SU-DHL-6 (cell line): ENCODE measurements at regions not wholly inside any gene's neighbourhood (a gene's known extent, or its start where the extent isn't known, plus 50 kb on each side); places are given as distances from the start of the nearest gene placed in this dataset.

Source experiments
- H2AFZ ChIP-seq: fragments of 200-600 bp; sonication (generic); 2 replicates; pipeline ENCODE4 v1.6.1; 2014; ENCODE audit warnings: low read depth, mild to moderate bottlenecking, moderate library complexity, mixed read lengths, antibody characterized with exemption, low read length; ENCODE audit not compliant: severe bottlenecking
- H3F3A ChIP-seq: fragments of 200-600 bp; shearing (Covaris generic); 2 replicates; pipeline ENCODE4 v1.6.0; 2016; ENCODE audit warnings: antibody characterized with exemption, mild to moderate bottlenecking; ENCODE audit not compliant: insufficient read depth
- H3K27ac ChIP-seq: fragments of 200-600 bp; sonication (generic); 2 replicates; pipeline ENCODE4 v1.5.1; 2016; ENCODE audit warnings: low read depth, mild to moderate bottlenecking, low read length, moderate library complexity, mixed read lengths
- H3K27me3 ChIP-seq: fragments of 200-600 bp; sonication (generic), shearing (Covaris generic); 2 replicates; pipeline ENCODE4 v1.6.0; 2014; ENCODE audit warnings: mild to moderate bottlenecking, low read length
- H3K36me3 ChIP-seq: fragments of 200-600 bp; sonication (generic); 2 replicates; pipeline ENCODE4 v1.6.1; 2014; ENCODE audit warnings: mild to moderate bottlenecking, low read length, mixed read lengths
- H3K4me2 ChIP-seq: fragments of 300-600, 200-600 bp; shearing (Covaris generic), sonication (generic); 2 replicates; pipeline ENCODE4 v1.6.0; 2014; ENCODE audit warnings: low read length, low read depth, mild to moderate bottlenecking; ENCODE audit not compliant: poor library complexity, severe bottlenecking
- H3K4me3 ChIP-seq: fragments of 200-600 bp; sonication (generic); 2 replicates; pipeline ENCODE4 v1.5.1; 2014; ENCODE audit warnings: antibody characterized with exemption, low read length, mild to moderate bottlenecking, mixed read lengths; ENCODE audit not compliant: insufficient read depth, poor library complexity, severe bottlenecking
- H3K79me2 ChIP-seq: fragments of 200-600 bp; sonication (generic); 2 replicates; pipeline ENCODE4 v1.6.1; 2014; ENCODE audit warnings: mild to moderate bottlenecking, low read length, moderate library complexity; ENCODE audit not compliant: insufficient read depth
- H3K9ac ChIP-seq: fragments of 200-600 bp; sonication (generic); 2 replicates; pipeline ENCODE4 v1.7.0; 2014; ENCODE audit warnings: mild to moderate bottlenecking, low read length
- H3K9me2 ChIP-seq: fragments of 200-600 bp; sonication (generic); replicated peaks from 2 replicates; pipeline ENCODE4 v1.6.1; 2014; ENCODE audit warnings: low read length; ENCODE audit not compliant: insufficient read depth
- H3K9me3 ChIP-seq: fragments of 200-600 bp; sonication (generic); 2 replicates; pipeline ENCODE4 v1.6.1; 2014; ENCODE audit warnings: low read length, mixed read lengths; ENCODE audit not compliant: insufficient read depth
- H4K20me1 ChIP-seq: fragments of 200-600 bp; sonication (generic); 2 replicates; pipeline ENCODE4 v1.6.1; 2014; ENCODE audit warnings: low read depth, mild to moderate bottlenecking, antibody characterized with exemption, low read length, moderate library complexity, mixed read lengths
- EZH2phosphoT487 ChIP-seq: fragments of 200-600 bp; sonication (generic), shearing (Covaris generic); conservative IDR thresholded peaks from 2 replicates; pipeline ENCODE4 v1.6.1; 2018; ENCODE audit warnings: mild to moderate bottlenecking, antibody characterized with exemption, low read length, moderate library complexity, mixed read lengths
- TF ChIP-seq, protein P1 (sequence below): fragments of 200-600 bp; sonication (generic); IDR thresholded peaks from one replicate; pipeline ENCODE4 v1.5.1; 2017; ENCODE audit warnings: antibody characterized with exemption, mild to moderate bottlenecking, low read length, moderate library complexity; ENCODE audit not compliant: insufficient read depth, poor library complexity, severe bottlenecking

DNA sequence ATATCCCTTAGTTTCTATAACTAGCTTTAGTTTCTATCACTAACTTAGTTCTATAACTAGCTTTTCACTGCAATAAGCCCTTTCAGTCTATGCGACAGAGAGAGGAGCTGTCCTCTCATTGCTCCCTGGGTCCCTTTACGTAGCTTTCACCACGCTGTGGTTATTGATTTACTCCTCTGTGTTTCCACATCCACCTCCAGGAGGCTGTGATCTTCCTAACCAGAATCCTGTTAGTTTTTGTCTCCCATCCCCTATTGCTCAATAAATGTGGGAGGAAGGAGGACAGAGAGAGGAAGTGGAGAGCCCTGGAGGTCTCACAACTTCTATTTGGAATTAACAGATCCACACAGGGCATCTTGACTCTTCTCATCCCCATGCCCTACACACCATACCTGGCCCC lies 1036.1 kb downstream of the MCTP2 start:
- Histone ChIP-seq H3K36me3 (no peaks in the 10 kb centered on the region), H2AFZ (no peak overlapping the region)
- TF ChIP-seq, protein P1, sequence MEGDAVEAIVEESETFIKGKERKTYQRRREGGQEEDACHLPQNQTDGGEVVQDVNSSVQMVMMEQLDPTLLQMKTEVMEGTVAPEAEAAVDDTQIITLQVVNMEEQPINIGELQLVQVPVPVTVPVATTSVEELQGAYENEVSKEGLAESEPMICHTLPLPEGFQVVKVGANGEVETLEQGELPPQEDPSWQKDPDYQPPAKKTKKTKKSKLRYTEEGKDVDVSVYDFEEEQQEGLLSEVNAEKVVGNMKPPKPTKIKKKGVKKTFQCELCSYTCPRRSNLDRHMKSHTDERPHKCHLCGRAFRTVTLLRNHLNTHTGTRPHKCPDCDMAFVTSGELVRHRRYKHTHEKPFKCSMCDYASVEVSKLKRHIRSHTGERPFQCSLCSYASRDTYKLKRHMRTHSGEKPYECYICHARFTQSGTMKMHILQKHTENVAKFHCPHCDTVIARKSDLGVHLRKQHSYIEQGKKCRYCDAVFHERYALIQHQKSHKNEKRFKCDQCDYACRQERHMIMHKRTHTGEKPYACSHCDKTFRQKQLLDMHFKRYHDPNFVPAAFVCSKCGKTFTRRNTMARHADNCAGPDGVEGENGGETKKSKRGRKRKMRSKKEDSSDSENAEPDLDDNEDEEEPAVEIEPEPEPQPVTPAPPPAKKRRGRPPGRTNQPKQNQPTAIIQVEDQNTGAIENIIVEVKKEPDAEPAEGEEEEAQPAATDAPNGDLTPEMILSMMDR, result no peak
- TF ChIP-seq EZH2phosphoT487, result no peak

DNA sequence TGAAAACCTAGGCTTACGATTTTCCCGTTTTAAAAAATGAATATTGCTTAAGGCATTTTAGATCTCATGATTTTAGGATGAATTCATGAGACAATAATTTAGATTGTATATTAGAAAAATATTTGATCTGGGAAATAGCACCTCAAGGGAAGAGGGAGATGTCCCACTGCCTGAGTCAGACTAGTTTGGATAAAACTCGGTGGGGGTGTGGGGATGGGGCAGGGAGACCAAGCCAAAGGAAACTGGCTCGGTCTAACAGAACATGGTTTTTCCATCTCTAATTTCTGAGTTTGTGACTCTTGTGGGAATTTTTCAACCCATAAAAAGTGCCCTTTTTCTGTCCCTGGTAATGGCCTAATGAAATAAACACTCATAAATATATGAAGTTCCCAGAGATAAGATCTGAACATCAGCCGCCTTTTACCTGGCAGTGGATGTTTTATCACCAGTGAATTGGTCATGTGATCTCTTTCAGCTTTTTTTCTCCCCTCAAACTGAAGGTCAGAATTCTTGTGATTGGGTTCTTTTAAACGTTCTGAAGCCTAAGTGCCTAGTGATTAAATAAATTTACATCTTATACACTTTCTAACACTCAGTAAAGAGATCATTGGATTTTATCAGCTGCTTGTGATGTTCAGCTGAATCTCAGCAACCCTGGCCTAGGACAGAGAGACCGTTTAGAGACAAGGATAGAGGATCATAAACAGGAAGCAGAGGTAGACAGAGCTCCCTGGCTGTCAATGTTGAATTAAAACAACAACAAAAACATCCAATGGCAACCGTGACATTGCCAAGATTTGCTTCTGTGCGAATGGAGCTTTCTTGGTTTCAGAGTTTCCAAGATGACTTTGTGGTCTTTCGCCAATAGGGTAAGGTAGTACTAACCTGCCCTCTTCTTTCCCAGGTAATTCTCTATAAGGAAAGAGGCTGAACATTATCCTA lies 1038.2 kb downstream of the MCTP2 start:
- no peaks in the 10 kb centered on the region for H4K20me1 ChIP-seq
- H3K36me3 ChIP-seq, result no peaks in the 10 kb centered on the region
- no peaks in the 10 kb centered on the region for H3K9me3 ChIP-seq
- H3K9ac ChIP-seq, result no peak overlapping the region
- H3F3A ChIP-seq, result no peaks in the 10 kb centered on the region
- H3K79me2 ChIP-seq, result no peaks in the 10 kb centered on the region
- no peak overlapping the region for H2AFZ ChIP-seq
- H3K27me3 ChIP-seq, result no peaks in the 10 kb centered on the region
- no peak overlapping the region for H3K27ac ChIP-seq
- H3K4me2 ChIP-seq, result no peak overlapping the region
- H3K9me2 ChIP-seq, result no peaks in the 10 kb centered on the region
- H3K4me3 ChIP-seq, result no peak overlapping the region
- TF ChIP-seq, protein P1, result no peak
- TF ChIP-seq EZH2phosphoT487, result no peak

More for the DNA sequence above, 1036.1 kb downstream of the MCTP2 start:
- H3K4me2 ChIP-seq, result no peak overlapping the region
- H3F3A ChIP-seq, result no peaks in the 10 kb centered on the region
- no peak overlapping the region for H3K9ac ChIP-seq
- H3K79me2 ChIP-seq, result no peaks in the 10 kb centered on the region
- H3K9me2 ChIP-seq, result no peaks in the 10 kb centered on the region
- H4K20me1 ChIP-seq, result no peaks in the 10 kb centered on the region
- no peaks in the 10 kb centered on the region for H3K9me3 ChIP-seq
- H3K4me3 ChIP-seq, result no peak overlapping the region
- no peak overlapping the region for H3K27ac ChIP-seq
- H3K27me3 ChIP-seq, result no peaks in the 10 kb centered on the region

DNA sequence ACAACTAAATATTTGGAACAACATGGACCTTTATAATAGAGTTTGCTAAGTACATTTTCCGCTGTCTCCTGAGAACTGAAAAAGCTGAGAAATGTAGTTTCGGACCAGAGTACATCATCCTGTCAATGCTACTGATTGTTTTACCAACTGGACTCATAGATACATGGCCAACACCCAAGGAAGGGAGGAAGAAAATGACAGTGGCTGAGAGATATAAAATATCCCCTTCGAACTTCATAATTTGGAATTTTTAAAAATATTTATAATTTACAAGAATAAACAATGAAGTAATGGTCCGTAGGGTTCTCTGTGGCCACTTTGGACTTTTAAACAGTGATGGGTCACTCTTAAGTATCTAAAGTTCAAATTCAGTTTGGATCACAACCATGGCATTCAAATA lies 1042.7 kb downstream of the MCTP2 start:
- Histone ChIP-seq H3K36me3 (no peaks in the 10 kb centered on the region), H3F3A (no peaks in the 10 kb centered on the region), H3K4me2 (no peak overlapping the region), H3K79me2 (no peaks in the 10 kb centered on the region), H3K4me3 (no peak overlapping the region), H4K20me1 (no peaks in the 10 kb centered on the region), H3K9ac (no peak overlapping the region), H3K9me2 (no peaks in the 10 kb centered on the region), H3K27me3 (no peaks in the 10 kb centered on the region), H3K27ac (no peak overlapping the region), H2AFZ (no peak overlapping the region), H3K9me3 (no peaks in the 10 kb centered on the region)
- TF ChIP-seq EZH2phosphoT487, result no peak
- TF ChIP-seq, protein P1, result no peak
